IMR-90 (cell line): ENCODE measurements at regions not wholly inside any gene's neighbourhood (a gene's known extent, or its start where the extent isn't known, plus 50 kb on each side); places are given as distances from the start of the nearest gene placed in this dataset.

Experiments
- ATAC-seq: fragments of 200-7000 bp; cut with Tn5 transposase; 2 replicates; pipeline ENCODE4 v1.9.1; 2020; ENCODE audit warnings: low read depth, mild to moderate bottlenecking, moderate library complexity
- BruUV-seq: library from RNA; stranded (reverse); fragments of 400-500 nt; replicated peaks from 2 replicates; lab custom pipeline; 2021; lab: Mats Ljungman, UMichigan
- CTCF ChIA-PET: fragments of 300-600 bp; formaldehyde crosslinking; extraction: SDS; loops from one replicate; lab custom pipeline; 2021; ENCODE audit warnings: antibody characterized with exemption; lab: Yijun Ruan, JAX
- POLR2A ChIA-PET: fragments of 300-600 bp; sonication (Branson Sonifier 250); formaldehyde crosslinking; loops from one replicate; lab custom pipeline; 2022; ENCODE audit warnings: antibody characterized with exemption; ENCODE audit not compliant: unreplicated experiment; lab: Charles Lee
- DNase-seq: peaks from one replicate; pipeline ENCODE4 v3.0.0; 2013
- H2AFZ ChIP-seq: replicated peaks from 2 replicates; pipeline ENCODE3; 2013; ENCODE audit warnings: low read length, mild to moderate bottlenecking; ENCODE audit not compliant: poor library complexity
- H2AK5ac ChIP-seq: 2 replicates; pipeline ENCODE4 v1.6.1; 2013; ENCODE audit warnings: low read depth, low read length, inconsistent platforms
- H2AK9ac ChIP-seq: replicated peaks from 2 replicates; pipeline ENCODE3; 2013; ENCODE audit warnings: mild to moderate bottlenecking, low read depth, low read length, moderate library complexity; ENCODE audit not compliant: poor library complexity
- H2BK120ac ChIP-seq: 2 replicates; pipeline ENCODE4 v1.6.1; 2013; ENCODE audit warnings: low read depth, low read length, inconsistent platforms
- H2BK15ac ChIP-seq: 3 replicates; pipeline ENCODE4 v1.6.1; 2013; ENCODE audit warnings: low read depth, low read length, inconsistent platforms
- H2BK20ac ChIP-seq: 2 replicates; pipeline ENCODE4 v1.6.1; 2013; ENCODE audit warnings: low read depth, mild to moderate bottlenecking, inconsistent platforms, low read length, moderate library complexity
- H2BK5ac ChIP-seq: 2 replicates; pipeline ENCODE4 v1.6.1; 2013; ENCODE audit warnings: mild to moderate bottlenecking, low read depth, low read length, inconsistent platforms; ENCODE audit not compliant: poor library complexity, severe bottlenecking
- H3K14ac ChIP-seq: replicated peaks from 2 replicates; pipeline ENCODE4 v1.6.1; 2013; ENCODE audit warnings: low read depth, low read length, inconsistent platforms
- H3K18ac ChIP-seq: 2 replicates; pipeline ENCODE4 v1.6.1; 2013; ENCODE audit warnings: low read depth, low read length, control low read depth
- H3K23ac ChIP-seq: 2 replicates; pipeline ENCODE4 v1.6.1; 2013; ENCODE audit warnings: low read depth, low read length, inconsistent platforms
- H3K27ac ChIP-seq: 2 replicates; pipeline ENCODE4 v1.5.1; 2013; ENCODE audit warnings: mild to moderate bottlenecking, control low read depth, low read length; ENCODE audit not compliant: insufficient read depth
- H3K27me3 ChIP-seq: 2 replicates; pipeline ENCODE4 v1.6.1; 2013; ENCODE audit warnings: low read length; ENCODE audit not compliant: control insufficient read depth, insufficient read depth
- H3K36me3 ChIP-seq: 2 replicates; pipeline ENCODE4 v1.6.1; 2013; ENCODE audit warnings: low read length, mixed read lengths; ENCODE audit not compliant: control insufficient read depth, insufficient read depth
- H3K4ac ChIP-seq: 2 replicates; pipeline ENCODE4 v1.6.1; 2013; ENCODE audit warnings: low read depth, low read length, inconsistent platforms
- H3K4me1 ChIP-seq: 2 replicates; pipeline ENCODE4 v1.6.1; 2013; ENCODE audit warnings: low read length, mixed read lengths; ENCODE audit not compliant: control insufficient read depth, insufficient read depth
- H3K4me2 ChIP-seq: 2 replicates; pipeline ENCODE4 v1.6.1; 2013; ENCODE audit warnings: low read depth, mild to moderate bottlenecking, control low read depth, low read length, moderate library complexity
- H3K4me3 ChIP-seq: 2 replicates; pipeline ENCODE4 v1.5.1; 2013; ENCODE audit warnings: low read depth, mild to moderate bottlenecking, control low read depth, low read length, moderate library complexity; ENCODE audit not compliant: insufficient read depth
- H3K56ac ChIP-seq: 2 replicates; pipeline ENCODE4 v1.6.1; 2013; ENCODE audit warnings: low read length, inconsistent platforms; ENCODE audit not compliant: insufficient read depth; ENCODE audit errors: extremely low read depth
- H3K79me1 ChIP-seq, 2 experiments: 2 replicates each; pipeline ENCODE4 v1.6.1; 2013; ENCODE audit warnings: low read length in 2 of 2, inconsistent platforms in 1 of 2, low read depth in 1 of 2
- H3K9ac ChIP-seq: 2 replicates; pipeline ENCODE4 v1.6.1; 2013; ENCODE audit warnings: low read depth, low read length, control low read depth
- H3K9me1 ChIP-seq: 2 replicates; pipeline ENCODE4 v1.6.1; 2013; ENCODE audit warnings: low read length, inconsistent platforms; ENCODE audit not compliant: insufficient read depth
- H3K9me3 ChIP-seq: 2 replicates; pipeline ENCODE4 v1.6.1; 2013; ENCODE audit warnings: low read length; ENCODE audit not compliant: control insufficient read depth, insufficient read depth
- H4K20me1 ChIP-seq: 2 replicates; pipeline ENCODE4 v1.6.1; 2013; ENCODE audit warnings: low read length, inconsistent platforms; ENCODE audit not compliant: insufficient read depth
- H4K5ac ChIP-seq: 2 replicates; pipeline ENCODE4 v1.6.1; 2013; ENCODE audit warnings: mild to moderate bottlenecking, low read depth, low read length, control low read depth
- H4K8ac ChIP-seq, 2 experiments: 2 replicates each; pipeline ENCODE4 v1.6.1; 2013; ENCODE audit warnings: low read depth in 2 of 2, low read length in 2 of 2, control low read depth in 1 of 2, inconsistent platforms in 1 of 2
- H4K91ac ChIP-seq: 2 replicates; pipeline ENCODE4 v1.6.1; 2013; ENCODE audit warnings: low read depth, low read length, inconsistent platforms; ENCODE audit not compliant: insufficient read depth
- MXI1 ChIP-seq: IDR thresholded peaks from 2 replicates; pipeline ENCODE4 v1.6.1; 2012; ENCODE audit warnings: low read depth, mild to moderate bottlenecking, low read length, moderate library complexity, borderline replicate concordance
- RAD21 ChIP-seq: IDR thresholded peaks from 2 replicates; pipeline ENCODE4 v1.6.1; 2012; ENCODE audit warnings: low read length, improper control_type of control experiment
- RFX5 ChIP-seq: IDR thresholded peaks from 2 replicates; pipeline ENCODE4 v1.8.0; 2012; ENCODE audit warnings: low read depth, mild to moderate bottlenecking, low read length, moderate library complexity
- dilution Hi-C: fragments of 300-500 bp; cut with HindIII; formaldehyde crosslinking; loops from one replicate; pipeline ENCODE4 v1.14.3; 2018; ENCODE audit warnings: low sequenced_read_pairs; ENCODE audit not compliant: unreplicated experiment
- in situ Hi-C: fragments of 300-500 bp; cut with MboI; formaldehyde crosslinking; loops from 3 replicates; pipeline ENCODE4 v1.14.3; 2019; ENCODE audit warnings: low sequenced_read_pairs, inconsistent platforms, mixed read lengths
- intact Hi-C: fragments of 100-400 bp; cut with micrococcal nuclease; formaldehyde crosslinking; loops from 2 replicates; pipeline ENCODE4 v1.10.0; 2022

GRCh38 chr2:163527381-163527780 is 208.4 kb downstream of the FIGN start:
- H3K9me3 ChIP-seq: no peaks in the 10 kb centered on the region
- in situ Hi-C loops (no loop called here), dilution Hi-C loops (no loop called here), intact Hi-C loops (no loop called here)
- no peak overlapping the region for H3K14ac ChIP-seq
- no peak overlapping the region for H2AK5ac ChIP-seq
- no peak overlapping the region for H4K8ac ChIP-seq
- no peak overlapping the region for H2AK9ac ChIP-seq
- no peaks in the 10 kb centered on the region for H3K79me1 ChIP-seq
- BruUV-seq: no TSS peak
- no peak overlapping the region for H3K27ac ChIP-seq
- H4K20me1 ChIP-seq: no peaks in the 10 kb centered on the region
- H3K9me1 ChIP-seq: no peaks in the 10 kb centered on the region
- TF ChIP-seq RFX5 (no peak), RAD21 (no peak), MXI1 (no peak)
- no peak overlapping the region for H3K56ac ChIP-seq
- no peak overlapping the region for H2AFZ ChIP-seq
- ATAC-seq: no peak
- H4K91ac ChIP-seq: no peak overlapping the region
- no peaks in the 10 kb centered on the region for H3K27me3 ChIP-seq
- H3K4me2 ChIP-seq: no peak overlapping the region
- H3K4me3 ChIP-seq: no peak overlapping the region
- no peak overlapping the region for H3K23ac ChIP-seq
- no peak overlapping the region for H2BK120ac ChIP-seq
- CTCF ChIA-PET: no interaction called here
- H3K36me3 ChIP-seq: no peaks in the 10 kb centered on the region
- DNase-seq: no peak
- no peak overlapping the region for H3K18ac ChIP-seq
- no peaks in the 10 kb centered on the region for H3K4me1 ChIP-seq
- H3K4ac ChIP-seq: no peak overlapping the region
- H2BK15ac ChIP-seq: no peak overlapping the region
- no peak overlapping the region for H3K9ac ChIP-seq
- POLR2A ChIA-PET: no interaction called here
- H4K5ac ChIP-seq: no peak overlapping the region
- H2BK20ac ChIP-seq: no peak overlapping the region
- H2BK5ac ChIP-seq: no peak overlapping the region
